HepG2 (cell line): ENCODE measurements at regions not wholly inside any gene's neighbourhood (a gene's known extent, or its start where the extent isn't known, plus 50 kb on each side); places are given as distances from the start of the nearest gene placed in this dataset.

Experiments
- ATAC-seq: fragments of 200-7000 bp; cut with Tn5 transposase; 3 replicates; pipeline ENCODE4 v1.9.1; 2020; ENCODE audit warnings: mild to moderate bottlenecking, moderate library complexity
- BruUV-seq: library from RNA; stranded (reverse); fragments of 400-500 nt; replicated peaks from 2 replicates; lab custom pipeline; 2021; lab: Mats Ljungman, UMichigan
- CTCF ChIA-PET: fragments of 300-600 bp; formaldehyde crosslinking; extraction: SDS; loops from one replicate; lab custom pipeline; 2021; ENCODE audit warnings: low total read pairs, inconsistent platforms, low intra/inter-chr PET ratio; lab: Yijun Ruan, JAX
- POLR2A ChIA-PET: fragments of 350-600 bp; sonication (Branson Sonifier 250); formaldehyde crosslinking; loops from one replicate; lab custom pipeline; 2020; ENCODE audit warnings: antibody characterized with exemption, inconsistent platforms; lab: Yijun Ruan, JAX
- DNase-seq: peaks from one replicate; pipeline ENCODE4 v3.0.0-alpha.2; 2015; ENCODE audit warnings: low spot score
- FAIRE-seq: peaks from 3 replicates; lab custom pipeline; 2011; peaks lifted over from hg19 to GRCh38; lab: Jason Lieb, UNC
- H2AFZ ChIP-seq: one replicate; pipeline ENCODE4 v1.6.1; 2011; ENCODE audit warnings: low read length, inconsistent platforms
- H3K27ac ChIP-seq: fragments of 300-600 bp; 3 replicates; pipeline ENCODE4 v1.8.0; 2011; ENCODE audit warnings: mixed run types, mild to moderate bottlenecking, mixed read lengths, low read length, inconsistent platforms; ENCODE audit not compliant: insufficient read depth; ENCODE audit errors: extremely low read length
- H3K27me3 ChIP-seq, 2 experiments: fragments of 200-600 bp in 1 of 2; 2 replicates in 1 of 2; 3 replicates in 1 of 2; pipeline versions ENCODE4 v1.6.0 to v1.8.0; 2011; ENCODE audit warnings: low read length in 2 of 2, mild to moderate bottlenecking in 2 of 2, moderate library complexity in 2 of 2, inconsistent platforms in 1 of 2; ENCODE audit not compliant: insufficient read depth in 2 of 2, control insufficient read depth in 1 of 2
- H3K36me3 ChIP-seq, 2 experiments: fragments of 200-600 bp in 1 of 2; replicated peaks in 1 of 2; 2 replicates in 1 of 2; 3 replicates in 1 of 2; pipeline versions ENCODE4 v1.5.1 to v1.8.0; 2011; ENCODE audit warnings: low read length in 2 of 2, inconsistent platforms in 1 of 2; ENCODE audit not compliant: insufficient read depth in 2 of 2, control insufficient read depth in 1 of 2
- H3K4me1 ChIP-seq: 2 replicates; pipeline ENCODE4 v1.5.1; 2012; ENCODE audit warnings: low read length, inconsistent platforms; ENCODE audit not compliant: insufficient read depth
- H3K4me2 ChIP-seq: 2 replicates; pipeline ENCODE4 v1.6.0; 2011; ENCODE audit warnings: low read depth, low read length, inconsistent platforms
- H3K4me3 ChIP-seq, 3 experiments: fragments of 200-600 bp in 1 of 3; sonication (generic), shearing (Covaris generic) in 1 of 3; replicated peaks in 1 of 3; 2 replicates each; pipeline ENCODE4 v1.5.1; 2011 to 2016; ENCODE audit warnings: low read length in 3 of 3, inconsistent platforms in 2 of 3, low read depth in 2 of 3, mild to moderate bottlenecking in 2 of 3, control low read depth in 1 of 3, mixed read lengths in 1 of 3; ENCODE audit not compliant: insufficient read depth in 1 of 3
- H3K79me2 ChIP-seq: one replicate; pipeline ENCODE4 v1.6.1; 2011; ENCODE audit warnings: low read length, inconsistent platforms; ENCODE audit not compliant: insufficient read depth
- H3K9ac ChIP-seq: 2 replicates; pipeline ENCODE4 v1.6.0; 2011; ENCODE audit warnings: mild to moderate bottlenecking, low read depth, low read length, inconsistent platforms; ENCODE audit not compliant: insufficient read depth
- H3K9me3 ChIP-seq: 2 replicates; pipeline ENCODE4 v1.5.1; 2012; ENCODE audit warnings: mild to moderate bottlenecking, low read length
- H4K20me1 ChIP-seq: 2 replicates; pipeline ENCODE4 v1.6.0; 2011; ENCODE audit warnings: inconsistent platforms, mild to moderate bottlenecking, low read length, moderate library complexity; ENCODE audit not compliant: insufficient read depth
- FOSL2 ChIP-seq: sonication (generic); formaldehyde crosslinking; IDR thresholded peaks from 2 replicates; pipeline ENCODE4 v1.4.0; 2020; ENCODE audit warnings: missing genetic modification reagents
- HDAC2 ChIP-seq: sonication (generic); formaldehyde crosslinking; IDR thresholded peaks from 2 replicates; pipeline ENCODE4 v1.4.0; 2020; ENCODE audit warnings: missing genetic modification reagents
- RARG ChIP-seq: sonication (generic); formaldehyde crosslinking; IDR thresholded peaks from 2 replicates; pipeline ENCODE4 v1.4.0; 2020; ENCODE audit warnings: low read depth, mild to moderate bottlenecking, missing genetic modification reagents
- SOX6 ChIP-seq, 2 experiments: fragments of 450-650 bp in 1 of 2; sonication (generic) in 1 of 2; formaldehyde crosslinking in 1 of 2; IDR thresholded peaks; 2 replicates each; pipeline versions ENCODE4 v1.4.0 to v1.6.1; 2017 to 2020; ENCODE audit warnings: antibody characterized with exemption in 1 of 2, mild to moderate bottlenecking in 1 of 2, missing genetic modification reagents in 1 of 2
- TCF7 ChIP-seq: sonication (generic); IDR thresholded peaks from 2 replicates; pipeline ENCODE4 v1.6.1; 2016; ENCODE audit warnings: antibody characterized with exemption, low read depth
- XRCC5 ChIP-seq: fragments of 200-400 bp; formaldehyde crosslinking; optimal IDR thresholded peaks from 2 replicates; pipeline ENCODE3; 2017; ENCODE audit warnings: mild to moderate bottlenecking, low read length
- ZNF3 ChIP-seq: IDR thresholded peaks from 2 replicates; pipeline ENCODE4 v1.7.0; 2017; ENCODE audit warnings: inconsistent platforms
- ZNF446 ChIP-seq: sonication (generic); formaldehyde crosslinking; IDR thresholded peaks from 2 replicates; pipeline ENCODE4 v1.5.0; 2020; ENCODE audit warnings: mild to moderate bottlenecking, missing genetic modification reagents
- ZNF570 ChIP-seq: sonication (generic); formaldehyde crosslinking; IDR thresholded peaks from 2 replicates; pipeline ENCODE4 v1.4.0; 2020; ENCODE audit warnings: mild to moderate bottlenecking, missing genetic modification reagents, borderline replicate concordance
- ZNF577 ChIP-seq: sonication (generic); formaldehyde crosslinking; IDR thresholded peaks from 2 replicates; pipeline ENCODE4 v1.4.0; 2020; ENCODE audit warnings: mild to moderate bottlenecking, low read depth, missing genetic modification reagents, borderline replicate concordance
- ZNF687 ChIP-seq: sonication (generic); formaldehyde crosslinking; IDR thresholded peaks from 2 replicates; pipeline ENCODE4 v1.5.1; 2020; ENCODE audit warnings: mild to moderate bottlenecking, missing genetic modification reagents, moderate library complexity
- WGBS: methylation state at CpG from one replicate; pipeline ENCODE4 v1.1.6; 2017; ENCODE audit warnings: low lambda C conversion rate; 5-methylcytosine and 5-hydroxymethylcytosine counted together
- in situ Hi-C: cut with HindIII; loops from 2 replicates; pipeline ENCODE4 v1.10.0; 2017; ENCODE audit warnings: low pct_unique_long_range_greater_than_20kb; ENCODE audit not compliant: extremely low pct_ligation_motif_present
- intact Hi-C: fragments of 100-400 bp; cut with micrococcal nuclease; formaldehyde crosslinking; loops from one replicate; pipeline ENCODE4 v1.10.0; 2022; ENCODE audit not compliant: unreplicated experiment
- TF ChIP-seq, protein P1 (sequence below): sonication (generic); formaldehyde crosslinking; IDR thresholded peaks from 2 replicates; pipeline ENCODE4 v1.4.0; 2020; ENCODE audit warnings: missing genetic modification reagents
- TF ChIP-seq, protein P2 (sequence below): sonication (generic); formaldehyde crosslinking; IDR thresholded peaks from 2 replicates; pipeline ENCODE4 v1.4.0; 2020; ENCODE audit warnings: missing genetic modification reagents

DNA sequence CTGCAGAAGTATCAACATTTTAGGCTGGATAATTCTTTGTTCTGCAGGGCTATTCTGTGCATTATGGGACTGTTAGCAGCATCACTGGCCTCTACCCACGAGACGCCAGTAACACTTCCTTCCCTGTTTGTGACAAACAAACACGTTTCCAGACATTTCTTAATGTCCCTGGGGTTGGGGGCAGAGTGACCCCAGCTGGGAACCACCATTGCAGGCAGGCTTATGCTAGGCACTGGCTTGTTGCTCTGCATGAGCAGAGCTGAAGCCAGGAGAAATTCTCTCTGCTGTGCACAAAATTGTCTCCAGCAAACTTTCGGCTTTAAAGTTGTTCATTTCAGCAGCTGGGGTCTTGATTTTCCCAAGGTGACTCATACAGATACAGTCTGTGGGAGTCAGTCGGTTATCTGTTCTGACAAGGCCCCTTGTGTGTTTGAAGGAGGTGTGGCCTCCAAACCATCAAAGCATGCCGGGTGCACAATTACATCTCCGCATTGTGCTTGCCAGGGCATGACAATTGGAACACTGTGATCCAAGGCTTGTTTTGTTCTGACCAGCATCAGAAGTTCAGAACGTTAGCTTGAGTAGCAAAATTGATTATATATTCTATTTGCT, 156.4 kb upstream of the BOD1L1 start:
- Histone ChIP-seq H3K4me2 (peak overlapping the region; percentile 15; the same call in 1 of the 2 replicates), H3K36me3 (no peaks in the 10 kb centered on the region), H3K4me3 (no peak overlapping the region), H3K4me1 (no peaks in the 10 kb centered on the region), H3K9ac (no peak overlapping the region), H3K79me2 (no peaks in the 10 kb centered on the region), H3K27me3 (no peaks in the 10 kb centered on the region), H3K27ac (no peak overlapping the region), H3K9me3 (no peaks in the 10 kb centered on the region), H2AFZ (no peak overlapping the region), H4K20me1 (no peaks in the 10 kb centered on the region)
- POLR2A ChIA-PET: no interaction called here
- DNase-seq (peak; percentile 57), FAIRE-seq (no peak), ATAC-seq (peak; percentile 70)
- 0% methylated on average over 3 of the region's 8 CpGs for WGBS
- intact Hi-C loops: no loop called here
- no TSS peak for BruUV-seq
- in situ Hi-C loops: no loop called here
- CTCF ChIA-PET: no interaction called here
- TF ChIP-seq, protein P1, sequence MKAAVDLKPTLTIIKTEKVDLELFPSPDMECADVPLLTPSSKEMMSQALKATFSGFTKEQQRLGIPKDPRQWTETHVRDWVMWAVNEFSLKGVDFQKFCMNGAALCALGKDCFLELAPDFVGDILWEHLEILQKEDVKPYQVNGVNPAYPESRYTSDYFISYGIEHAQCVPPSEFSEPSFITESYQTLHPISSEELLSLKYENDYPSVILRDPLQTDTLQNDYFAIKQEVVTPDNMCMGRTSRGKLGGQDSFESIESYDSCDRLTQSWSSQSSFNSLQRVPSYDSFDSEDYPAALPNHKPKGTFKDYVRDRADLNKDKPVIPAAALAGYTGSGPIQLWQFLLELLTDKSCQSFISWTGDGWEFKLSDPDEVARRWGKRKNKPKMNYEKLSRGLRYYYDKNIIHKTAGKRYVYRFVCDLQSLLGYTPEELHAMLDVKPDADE (CRISPR knock-in tag): no peak
- TF ChIP-seq ZNF687 (CRISPR knock-in tag) (no peak), RARG (no peak), SOX6 (IDR thresholded peaks at IDR 0.05) (no peak), SOX6 (CRISPR knock-in tag; IDR thresholded peaks at IDR 0.05) (peak; percentile 53; the same call in 1 of the 2 replicates), HDAC2 (CRISPR knock-in tag) (no peak), ZNF446 (no peak), FOSL2 (CRISPR knock-in tag) (peak; percentile 75), TCF7 (0 out of 2 replicates have a peak, but pooled peaks have one; percentile 27), ZNF3 (0 out of 2 replicates have a peak, but pooled peaks have one; percentile 36), XRCC5 (no peak), ZNF570 (no peak), ZNF577 (no peak)
- TF ChIP-seq, protein P2, sequence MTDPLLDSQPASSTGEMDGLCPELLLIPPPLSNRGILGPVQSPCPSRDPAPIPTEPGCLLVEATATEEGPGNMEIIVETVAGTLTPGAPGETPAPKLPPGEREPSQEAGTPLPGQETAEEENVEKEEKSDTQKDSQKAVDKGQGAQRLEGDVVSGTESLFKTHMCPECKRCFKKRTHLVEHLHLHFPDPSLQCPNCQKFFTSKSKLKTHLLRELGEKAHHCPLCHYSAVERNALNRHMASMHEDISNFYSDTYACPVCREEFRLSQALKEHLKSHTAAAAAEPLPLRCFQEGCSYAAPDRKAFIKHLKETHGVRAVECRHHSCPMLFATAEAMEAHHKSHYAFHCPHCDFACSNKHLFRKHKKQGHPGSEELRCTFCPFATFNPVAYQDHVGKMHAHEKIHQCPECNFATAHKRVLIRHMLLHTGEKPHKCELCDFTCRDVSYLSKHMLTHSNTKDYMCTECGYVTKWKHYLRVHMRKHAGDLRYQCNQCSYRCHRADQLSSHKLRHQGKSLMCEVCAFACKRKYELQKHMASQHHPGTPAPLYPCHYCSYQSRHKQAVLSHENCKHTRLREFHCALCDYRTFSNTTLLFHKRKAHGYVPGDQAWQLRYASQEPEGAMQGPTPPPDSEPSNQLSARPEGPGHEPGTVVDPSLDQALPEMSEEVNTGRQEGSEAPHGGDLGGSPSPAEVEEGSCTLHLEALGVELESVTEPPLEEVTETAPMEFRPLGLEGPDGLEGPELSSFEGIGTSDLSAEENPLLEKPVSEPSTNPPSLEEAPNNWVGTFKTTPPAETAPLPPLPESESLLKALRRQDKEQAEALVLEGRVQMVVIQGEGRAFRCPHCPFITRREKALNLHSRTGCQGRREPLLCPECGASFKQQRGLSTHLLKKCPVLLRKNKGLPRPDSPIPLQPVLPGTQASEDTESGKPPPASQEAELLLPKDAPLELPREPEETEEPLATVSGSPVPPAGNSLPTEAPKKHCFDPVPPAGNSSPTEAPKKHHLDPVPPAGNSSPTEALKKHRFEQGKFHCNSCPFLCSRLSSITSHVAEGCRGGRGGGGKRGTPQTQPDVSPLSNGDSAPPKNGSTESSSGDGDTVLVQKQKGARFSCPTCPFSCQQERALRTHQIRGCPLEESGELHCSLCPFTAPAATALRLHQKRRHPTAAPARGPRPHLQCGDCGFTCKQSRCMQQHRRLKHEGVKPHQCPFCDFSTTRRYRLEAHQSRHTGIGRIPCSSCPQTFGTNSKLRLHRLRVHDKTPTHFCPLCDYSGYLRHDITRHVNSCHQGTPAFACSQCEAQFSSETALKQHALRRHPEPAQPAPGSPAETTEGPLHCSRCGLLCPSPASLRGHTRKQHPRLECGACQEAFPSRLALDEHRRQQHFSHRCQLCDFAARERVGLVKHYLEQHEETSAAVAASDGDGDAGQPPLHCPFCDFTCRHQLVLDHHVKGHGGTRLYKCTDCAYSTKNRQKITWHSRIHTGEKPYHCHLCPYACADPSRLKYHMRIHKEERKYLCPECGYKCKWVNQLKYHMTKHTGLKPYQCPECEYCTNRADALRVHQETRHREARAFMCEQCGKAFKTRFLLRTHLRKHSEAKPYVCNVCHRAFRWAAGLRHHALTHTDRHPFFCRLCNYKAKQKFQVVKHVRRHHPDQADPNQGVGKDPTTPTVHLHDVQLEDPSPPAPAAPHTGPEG (CRISPR knock-in tag): no peak
